ENCODE measurements at regions not wholly inside any gene's neighbourhood (a gene's known extent, or its start where the extent isn't known, plus 50 kb on each side); places are given as distances from the start of the nearest gene placed in this dataset.

DNA sequence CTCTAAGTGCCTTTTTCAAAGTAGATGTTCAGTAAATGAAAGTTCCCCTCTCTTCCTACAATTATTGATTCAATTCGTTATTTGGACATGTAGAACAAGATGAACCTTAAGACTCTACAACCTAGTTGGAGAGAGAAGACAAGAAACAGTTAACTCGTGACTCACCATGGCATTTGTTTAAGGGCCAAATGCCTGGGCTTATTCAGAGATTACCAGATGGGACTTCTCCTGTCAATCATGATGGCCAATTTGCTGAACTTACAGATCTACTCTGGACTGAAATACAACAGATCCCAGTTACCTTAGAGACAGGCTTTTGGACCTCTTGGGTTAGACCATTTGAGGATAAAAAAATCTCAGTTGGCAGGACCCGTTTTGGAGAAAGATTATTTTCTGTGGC, 93.5 kb downstream of the C1orf94 start:
- peak; percentile 24 for DNase-seq

DNA sequence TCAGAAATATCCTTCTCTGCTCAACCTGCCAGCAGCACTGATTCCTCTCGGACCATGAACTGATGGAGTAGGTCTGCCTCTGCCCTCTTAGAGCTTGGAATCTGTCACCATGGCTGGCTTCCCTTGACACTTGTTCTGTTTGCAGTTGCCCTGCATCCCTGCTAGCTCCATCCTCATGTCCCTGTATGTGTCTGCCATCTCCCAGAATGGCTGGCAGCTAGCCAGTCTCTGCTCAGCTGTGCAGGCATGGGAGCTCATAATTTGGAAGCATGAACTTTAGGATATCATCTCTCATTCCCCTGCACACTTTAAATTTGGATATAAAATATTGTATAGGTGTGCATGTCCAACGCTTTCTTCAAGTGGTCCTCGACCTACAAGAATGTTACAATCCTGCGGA, 95.4 kb downstream of the C1orf94 start:
- no peak for DNase-seq

DNA sequence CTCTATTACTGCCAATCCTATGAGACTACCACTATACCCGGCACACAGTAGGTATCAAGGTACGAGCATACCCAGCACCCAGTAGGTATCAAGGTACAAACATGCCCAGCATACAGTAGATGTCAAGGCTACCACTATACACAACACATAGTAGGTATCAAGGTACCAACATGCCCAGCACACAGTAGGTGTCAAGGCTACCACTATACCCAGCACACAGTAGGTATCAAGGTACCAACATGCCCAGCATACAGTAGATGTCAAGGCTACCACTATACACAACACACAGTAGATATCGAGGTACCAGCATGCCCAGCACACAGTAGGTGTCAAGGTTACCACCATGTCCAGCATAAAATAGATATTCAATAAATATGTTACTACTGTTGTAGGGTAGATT, 98.4 kb downstream of the C1orf94 start:
- no peak for DNase-seq

DNA sequence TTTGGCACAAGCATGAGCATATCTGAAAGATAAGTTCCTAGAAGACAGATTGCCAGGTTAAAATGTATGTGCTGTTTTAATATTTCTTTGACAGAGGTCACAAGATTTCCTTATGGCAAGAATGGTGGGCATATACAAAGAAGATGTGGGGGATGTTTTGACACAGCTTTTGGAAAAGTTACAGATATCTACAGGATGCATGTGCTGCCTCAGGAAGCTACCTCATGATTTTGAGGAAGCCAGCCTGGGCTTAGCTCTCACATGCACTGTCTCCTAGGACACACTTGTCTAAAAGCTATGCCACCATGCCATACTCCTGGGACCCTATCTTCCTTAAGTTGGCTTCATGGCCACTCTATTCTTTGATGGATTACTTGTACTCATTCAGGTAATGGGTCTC, 99.9 kb downstream of the C1orf94 start:
- no peak for DNase-seq

DNA sequence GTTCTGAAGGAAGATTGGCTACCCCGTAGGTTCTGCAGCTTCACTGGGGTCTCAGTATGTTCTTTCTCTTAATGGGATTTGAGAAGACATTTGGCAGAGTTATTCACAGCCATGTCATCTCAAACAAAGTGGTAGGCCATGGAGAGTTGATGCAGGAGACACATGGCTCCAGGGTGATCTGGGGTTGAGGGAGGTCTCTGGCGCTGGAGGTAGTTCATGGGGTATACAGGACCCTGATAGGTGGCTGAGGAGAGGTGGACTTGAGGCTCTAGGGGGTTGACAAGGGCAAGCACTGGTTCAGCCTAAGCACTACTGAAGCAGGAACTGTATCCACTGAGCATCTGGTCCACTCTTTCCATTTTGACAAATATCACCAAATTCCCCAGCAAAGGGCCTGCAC, 100.4 kb downstream of the C1orf94 start:
- DNase-seq = no peak

DNA sequence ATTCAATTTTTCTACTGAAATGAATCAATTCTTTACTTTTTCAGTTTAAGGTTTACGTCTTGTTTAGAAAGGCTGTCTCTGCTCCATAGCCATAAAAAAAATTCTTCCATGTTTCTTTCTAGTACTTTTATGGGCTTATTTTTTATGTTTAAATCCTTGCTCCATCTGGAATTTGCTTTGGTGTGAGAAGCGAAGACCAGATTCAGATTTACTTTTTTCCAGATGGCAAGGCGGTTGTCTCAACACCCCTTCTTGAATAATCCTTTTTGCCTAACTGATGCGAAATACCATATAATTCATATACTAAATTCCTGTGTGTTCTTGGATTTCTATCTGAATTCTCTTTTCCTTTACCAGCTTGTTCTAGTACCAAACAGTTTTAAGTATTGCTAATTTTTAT, 101.5 kb downstream of the C1orf94 start:
- DNase-seq = no peak

DNA sequence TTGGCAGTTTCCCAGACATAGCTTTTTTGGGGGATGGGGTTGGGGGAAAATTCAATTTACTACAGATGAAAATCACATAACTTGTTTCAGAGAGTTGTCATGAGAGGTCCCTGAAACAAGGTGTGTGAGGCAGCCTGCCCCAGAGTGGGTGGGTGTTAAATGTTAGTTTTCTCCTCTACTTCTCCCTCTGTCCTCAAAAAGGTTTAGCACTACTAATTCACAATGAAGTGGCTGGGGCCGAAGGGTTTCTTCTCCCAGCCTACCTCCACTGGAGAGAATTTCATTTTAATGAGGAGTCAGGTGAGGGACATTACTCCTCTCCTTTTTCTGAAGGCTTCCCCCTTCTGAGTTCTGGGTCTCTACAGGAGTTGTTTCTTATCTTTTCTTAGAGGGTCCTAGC, 103.3 kb downstream of the C1orf94 start:
- no peak for DNase-seq

DNA sequence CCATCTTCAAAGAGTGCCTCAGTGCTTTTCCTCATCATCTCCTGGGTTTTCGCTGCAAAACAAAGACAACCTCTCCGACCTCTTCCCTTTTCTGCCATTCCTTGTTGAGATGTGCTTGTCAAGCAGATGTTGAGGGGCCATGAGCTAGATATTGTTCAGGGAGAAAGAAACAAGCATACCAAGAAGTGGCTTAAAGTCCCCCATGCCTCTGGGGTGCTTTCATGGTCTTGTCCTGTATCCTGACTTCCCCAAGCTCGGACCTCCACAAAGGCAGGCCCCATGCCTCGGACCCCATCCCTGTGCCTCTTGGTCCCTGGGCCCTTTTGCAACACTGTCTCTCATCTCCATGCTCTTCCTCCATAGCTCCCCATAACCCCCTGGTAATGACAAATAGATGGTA, 103.8 kb downstream of the C1orf94 start:
- DNase-seq = no peak

DNA sequence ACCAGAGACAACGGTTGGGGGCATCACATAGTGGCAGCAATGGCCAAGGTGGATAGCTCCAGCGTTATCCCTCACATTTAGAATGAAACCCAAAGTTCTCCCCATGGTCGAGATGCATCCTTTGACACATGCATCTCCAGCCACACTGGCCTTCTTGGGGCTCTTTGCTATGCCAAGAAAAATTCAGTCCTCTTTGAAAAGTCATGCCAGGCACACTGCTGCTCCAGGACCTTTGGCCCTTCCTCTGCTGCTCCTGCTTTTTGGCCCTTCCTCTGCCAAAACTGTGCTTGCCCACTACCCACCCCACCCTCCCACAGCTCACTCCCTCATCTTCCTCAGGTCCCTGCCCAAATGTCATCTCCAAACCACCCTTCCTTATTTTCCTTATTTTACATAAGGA, 106.4 kb downstream of the C1orf94 start:
- DNase-seq = no peak

DNA sequence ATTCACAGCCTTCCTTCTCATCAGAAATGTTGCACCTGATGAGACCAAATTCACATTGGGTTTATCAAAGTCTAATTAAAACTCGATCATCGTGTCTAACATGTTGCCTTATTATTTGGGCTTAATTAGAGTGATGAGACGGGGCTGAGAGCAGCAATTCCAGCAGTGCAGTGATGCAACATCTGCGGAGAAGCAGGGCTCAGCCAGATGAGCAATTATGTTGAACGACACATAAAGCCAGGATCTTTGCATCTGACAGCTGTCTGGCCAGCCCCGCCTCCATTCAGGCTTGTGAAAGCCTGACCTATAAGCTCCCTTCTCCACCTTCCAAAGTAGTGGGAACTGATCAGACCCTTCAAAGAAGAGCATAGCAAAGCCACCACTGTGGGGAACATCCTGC, 109.8 kb downstream of the C1orf94 start:
- DNase-seq = no peak

DNA sequence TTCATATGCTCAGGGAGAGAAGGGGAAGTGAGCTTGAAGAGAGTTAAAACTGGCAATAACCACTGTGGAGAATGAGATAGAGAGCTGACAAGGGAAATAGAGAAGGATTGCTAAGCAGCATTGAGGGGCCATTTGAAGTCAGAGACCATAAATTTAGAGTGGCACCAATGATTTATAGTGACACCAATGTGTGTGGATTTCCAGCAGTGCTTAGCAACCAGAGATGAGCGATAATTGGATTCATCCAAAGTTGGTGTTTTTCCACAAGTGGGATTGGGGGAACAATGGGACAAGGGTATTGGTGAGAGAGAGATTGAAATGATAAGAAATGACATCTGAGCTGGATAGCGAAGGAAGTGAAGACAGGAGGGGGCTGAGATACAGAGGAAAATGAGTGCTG, 114.1 kb downstream of the C1orf94 start:
- no peak for DNase-seq

DNA sequence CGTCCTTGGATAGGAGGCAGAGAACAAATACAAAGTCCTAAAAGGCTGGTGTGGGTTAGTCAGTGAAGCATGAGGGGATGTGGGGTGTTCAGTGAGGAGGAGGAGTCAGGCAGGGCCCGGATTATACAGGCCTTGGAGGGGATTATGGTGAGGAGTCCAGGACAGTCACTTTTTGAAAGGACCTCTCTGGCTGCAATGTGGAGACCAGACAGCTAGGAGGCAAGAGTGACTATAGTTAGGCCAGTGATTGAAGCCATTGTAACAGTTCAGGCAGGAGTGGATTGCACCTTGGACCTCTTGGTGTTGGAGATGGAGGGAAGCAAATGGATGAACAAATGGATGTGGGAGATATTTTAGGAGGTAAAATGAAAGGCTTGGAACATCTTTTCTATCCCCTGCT, 115.8 kb downstream of the C1orf94 start:
- DNase-seq = no peak

DNA sequence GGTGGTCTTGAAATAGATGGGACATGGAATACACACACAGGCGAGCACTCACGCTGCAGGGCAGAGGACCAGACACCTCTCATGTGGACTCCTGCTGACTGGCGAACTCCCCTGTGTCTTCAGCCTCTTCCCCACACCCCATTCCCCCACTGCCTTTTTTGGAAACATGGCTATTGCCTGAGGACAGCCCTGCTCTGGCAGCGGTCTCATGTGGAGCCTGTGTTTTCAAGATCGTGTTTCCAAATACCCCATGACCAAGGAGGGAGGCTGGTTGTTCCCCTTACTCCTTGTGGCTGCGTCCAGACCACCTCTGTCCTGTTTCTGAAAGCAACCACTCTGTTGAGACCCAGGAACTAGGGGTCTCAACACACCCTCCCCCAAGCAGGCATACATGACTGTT, 119.4 kb downstream of the C1orf94 start:
- DNase-seq = no peak

DNA sequence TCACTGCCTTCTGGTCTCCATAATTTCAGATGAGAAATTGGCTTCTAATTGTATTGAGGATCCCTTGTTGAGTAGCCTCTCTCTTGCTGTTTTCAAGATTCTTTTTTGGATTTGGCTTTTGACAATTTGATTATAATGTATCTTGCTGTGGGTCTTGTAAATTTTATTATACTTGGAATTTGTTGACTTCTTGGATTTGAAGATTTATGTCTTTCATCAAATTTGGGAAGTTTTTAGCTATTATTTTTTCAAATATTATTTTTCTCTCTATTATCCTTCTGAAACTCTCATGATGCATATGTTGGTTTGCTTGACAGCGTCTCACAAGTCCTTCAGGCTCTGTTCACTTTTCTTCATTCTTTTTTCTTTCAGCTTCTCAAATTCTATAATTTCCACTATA, 126.1 kb downstream of the C1orf94 start:
- DNase-seq = no peak

DNA sequence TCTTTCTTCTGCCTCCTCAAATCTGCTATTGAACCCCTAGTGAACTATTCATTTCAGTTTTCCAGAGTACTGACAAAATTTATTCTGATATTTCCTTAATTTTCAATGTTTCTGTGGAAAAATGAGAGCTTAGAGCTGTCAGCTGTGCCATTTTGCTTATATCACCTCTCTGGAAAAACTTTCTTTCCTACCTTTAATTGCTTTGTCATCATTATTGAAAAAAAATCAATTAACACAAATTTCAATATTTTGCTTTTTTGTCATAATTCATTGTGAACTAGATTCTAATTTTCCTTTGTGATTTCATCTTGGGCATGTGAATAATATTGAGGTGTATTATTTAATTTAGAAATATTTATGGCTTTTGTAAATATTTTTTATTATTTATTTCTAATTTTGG, 126.5 kb downstream of the C1orf94 start:
- DNase-seq = no peak

DNA sequence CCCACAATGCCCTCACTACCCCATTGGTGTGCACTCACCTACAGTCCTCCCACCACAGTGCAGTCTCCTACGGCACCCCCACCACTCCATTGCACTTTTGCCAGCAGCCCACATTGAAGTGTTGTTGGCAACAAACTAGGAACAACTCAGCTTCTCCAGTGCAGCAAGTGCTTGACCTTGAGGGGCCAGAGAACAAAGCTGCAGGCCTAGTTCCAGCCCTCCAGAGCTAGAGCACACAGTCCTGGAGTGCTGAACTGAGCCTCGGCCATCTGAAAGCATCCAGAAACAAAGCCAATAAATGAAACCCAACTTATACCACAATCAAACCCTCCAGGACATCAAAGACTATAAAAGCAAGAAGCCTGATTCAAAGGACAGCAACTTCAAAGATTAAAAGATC, 129.9 kb downstream of the C1orf94 start:
- no peak for DNase-seq

DNA sequence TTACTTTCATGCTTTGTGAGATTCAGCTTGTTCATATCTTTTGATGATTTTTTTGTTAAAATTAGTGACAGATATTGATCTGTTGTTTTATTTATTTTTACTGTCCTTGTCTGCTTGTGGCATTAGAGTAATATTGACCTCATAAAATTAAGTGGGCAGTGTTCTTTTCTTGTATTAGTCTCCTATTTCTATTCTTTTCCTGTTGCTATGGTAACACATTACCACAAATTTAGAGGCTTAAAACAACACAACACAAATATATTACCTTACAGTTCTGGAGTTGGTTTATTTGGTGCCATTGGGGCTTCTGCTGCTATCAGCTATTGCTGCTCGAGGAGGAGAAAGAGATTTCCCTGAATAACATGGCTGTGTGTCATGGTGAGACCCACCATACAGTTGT, 135.7 kb downstream of the C1orf94 start:
- DNase-seq = no peak

DNA sequence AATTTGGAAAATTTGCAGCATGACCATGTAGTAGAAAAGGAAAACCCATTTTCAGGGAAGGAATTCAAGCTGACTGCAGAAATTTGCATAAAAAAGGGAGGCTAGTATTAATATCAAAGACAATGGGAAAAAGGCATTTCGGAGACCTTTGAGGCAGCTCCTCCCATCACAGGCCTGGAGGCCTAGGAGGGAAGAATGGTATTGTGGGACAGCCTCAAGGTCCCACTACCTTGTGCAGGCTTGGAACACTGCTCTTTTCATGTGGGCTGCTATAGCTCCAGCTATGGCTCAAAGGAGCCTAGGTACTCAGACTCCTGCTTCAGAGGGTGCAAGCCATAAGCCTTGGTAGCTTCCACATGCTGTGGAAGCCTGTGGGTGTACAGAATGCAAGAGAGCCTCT, 139.3 kb downstream of the C1orf94 start:
- no peak for DNase-seq

DNA sequence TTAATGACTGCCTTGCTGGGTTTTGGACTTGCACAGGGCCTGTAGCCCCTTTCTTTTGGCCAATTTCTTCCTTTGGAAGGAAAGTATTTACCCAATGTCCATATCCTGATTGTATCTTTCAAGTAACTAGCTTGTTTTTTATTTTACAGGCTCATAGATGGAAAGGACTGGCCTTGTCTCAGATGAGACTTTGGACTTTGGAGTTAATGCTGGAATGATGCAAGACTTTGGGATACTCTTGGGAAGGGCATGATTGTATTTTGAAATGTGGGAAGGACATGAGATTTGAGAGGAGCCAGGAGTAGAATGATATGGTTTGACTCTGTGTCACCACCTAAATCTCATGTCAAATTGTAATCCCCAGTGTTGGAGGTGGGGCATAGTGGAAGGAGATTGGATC, 140.1 kb downstream of the C1orf94 start:
- no peak for DNase-seq

DNA sequence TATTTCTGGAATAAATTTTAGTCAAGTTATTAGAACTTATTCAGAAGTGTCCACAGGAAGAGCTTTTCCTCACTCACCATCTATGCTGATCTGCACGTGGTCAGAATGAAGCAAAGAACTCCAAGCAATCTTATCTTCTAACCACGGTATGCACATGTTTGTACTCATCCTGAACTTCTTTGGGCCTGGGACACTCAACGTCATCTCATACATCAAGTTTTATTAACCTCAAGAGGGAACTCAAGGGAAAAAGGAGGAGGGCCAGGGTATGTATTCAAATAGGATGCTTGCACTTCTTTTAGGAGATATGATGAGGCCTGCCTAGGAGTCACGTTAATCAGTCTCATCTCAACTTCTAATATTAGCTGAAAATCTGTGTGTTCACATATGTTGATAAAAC, 142.5 kb downstream of the C1orf94 start:
- DNase-seq = peak; percentile 29

DNA sequence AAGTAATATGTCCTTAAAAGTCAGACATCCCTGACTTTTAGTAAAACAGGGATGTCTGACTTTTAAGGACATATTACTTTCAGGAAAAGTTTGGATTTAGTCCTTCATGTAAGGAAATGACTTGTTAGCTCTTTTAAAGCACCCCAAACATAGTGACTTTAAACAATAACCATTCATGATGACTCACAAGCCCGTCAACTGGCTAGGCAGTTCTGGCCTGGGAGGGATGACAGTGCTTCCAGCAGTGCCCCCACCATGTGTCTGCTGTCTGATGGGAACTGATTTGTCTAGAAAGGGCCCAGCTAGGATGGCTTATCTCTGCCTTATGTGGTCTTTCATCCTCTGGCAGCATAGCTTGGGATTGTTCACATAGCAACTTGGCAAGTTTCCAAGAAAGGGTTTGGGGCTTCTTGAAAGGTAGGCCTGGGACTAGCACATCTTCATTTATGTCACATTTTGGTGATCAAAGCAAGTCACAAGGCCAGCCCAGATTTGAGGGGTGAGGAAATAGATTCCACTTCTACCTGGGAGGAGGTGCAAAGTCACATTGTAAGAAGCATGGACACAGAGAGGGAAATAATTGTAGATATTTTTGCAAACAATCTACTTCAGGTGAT, 143.5 kb downstream of the C1orf94 start:
- peak; percentile 46 for DNase-seq

DNA sequence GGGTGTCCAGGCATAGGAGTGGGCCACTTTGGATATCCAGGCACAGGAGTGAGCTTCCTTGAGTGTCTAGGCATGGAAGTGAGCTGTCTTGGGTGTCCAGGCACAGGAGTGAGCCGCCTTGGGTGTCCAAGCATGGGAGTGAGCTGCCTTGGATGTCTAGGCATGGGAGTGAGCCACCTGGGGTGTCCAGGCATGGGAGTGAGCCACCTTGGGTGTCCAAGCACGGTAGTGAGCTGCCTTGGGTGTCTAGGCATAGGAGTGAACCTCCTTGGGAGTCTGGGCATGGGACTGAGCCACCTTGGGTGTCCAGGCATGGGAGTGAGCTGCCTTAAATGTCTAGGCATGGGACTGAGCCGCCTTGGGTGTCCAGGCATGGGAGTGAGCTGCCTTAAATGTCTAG, 146.3 kb downstream of the C1orf94 start:
- no peak for DNase-seq

DNA sequence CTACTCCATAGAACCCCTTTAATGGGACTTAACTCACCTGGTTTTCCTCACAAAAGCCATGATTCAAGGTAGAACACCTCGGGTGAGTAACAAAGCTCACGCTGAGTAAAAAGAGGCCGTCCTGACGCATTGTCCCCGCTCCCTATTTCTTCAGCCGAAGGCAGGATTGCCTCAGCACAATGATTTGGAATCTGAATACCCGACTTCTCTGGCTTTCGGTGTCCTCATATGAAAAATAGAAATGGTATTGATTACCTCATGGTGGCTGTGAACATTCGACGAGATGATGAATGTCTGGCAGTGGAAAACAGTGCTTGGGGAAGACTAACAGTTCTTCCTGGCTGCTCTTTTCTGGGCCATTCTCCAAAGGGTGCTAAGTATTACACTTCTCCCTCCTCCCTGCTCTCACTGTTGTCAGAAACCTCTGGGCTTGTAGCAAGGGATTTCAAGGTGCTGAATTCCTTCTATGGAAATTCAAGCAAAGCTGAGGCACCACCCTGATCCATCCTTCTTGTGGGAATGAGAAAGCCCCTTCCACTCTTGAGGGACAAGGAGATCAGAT, 148.3 kb downstream of the C1orf94 start:
- DNase-seq = no peak

DNA sequence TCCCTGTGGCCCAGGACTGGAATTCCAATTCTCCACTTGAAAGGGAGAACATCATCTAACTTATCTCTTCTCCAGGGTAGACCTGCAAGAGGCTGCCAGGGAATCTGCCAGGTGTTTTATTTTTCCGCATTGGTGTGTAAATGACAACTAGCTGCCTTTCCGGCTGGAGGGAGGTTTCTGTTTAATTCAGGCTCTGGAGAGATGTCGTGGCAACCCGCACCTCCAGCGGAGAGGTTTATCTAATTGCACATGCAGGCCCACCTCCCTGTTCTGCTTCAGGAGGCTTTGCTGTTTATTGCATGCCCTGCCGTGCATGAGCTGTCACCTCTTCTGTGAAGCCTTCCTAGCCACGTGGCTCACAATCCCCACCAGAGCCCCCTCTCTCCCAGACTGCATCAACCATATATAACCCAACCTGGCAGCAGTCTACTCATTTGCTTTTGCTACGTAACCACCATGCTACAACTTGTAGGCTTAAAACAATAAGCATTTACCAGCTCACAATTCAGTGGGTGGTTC, 151.6 kb downstream of the C1orf94 start:
- DNase-seq = no peak

DNA sequence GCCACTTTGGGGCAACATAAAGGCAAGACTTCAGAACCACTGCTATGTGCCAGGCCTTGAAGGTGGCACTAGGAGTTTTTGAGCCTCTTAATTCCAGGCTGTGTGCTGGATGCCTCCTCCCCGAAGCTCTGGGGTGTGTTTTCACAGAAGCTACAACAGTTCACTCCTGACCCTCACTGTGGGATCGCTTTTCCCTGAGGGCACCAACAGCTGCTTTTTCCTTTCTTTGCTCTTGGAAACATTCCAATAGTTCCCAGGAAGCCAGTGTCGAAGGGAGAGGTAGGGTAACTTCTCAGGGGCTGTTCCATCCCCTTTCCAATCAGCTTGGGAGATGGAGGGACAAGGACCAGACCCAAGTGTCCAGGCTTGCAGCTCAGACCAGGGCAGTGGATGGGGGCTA, 153.4 kb downstream of the C1orf94 start:
- no peak for DNase-seq

Measured in fibroblast of upper back skin (primary cell).